ENCODE measurements at regions not wholly inside any gene's neighbourhood (a gene's known extent, or its start where the extent isn't known, plus 50 kb on each side); places are given as distances from the start of the nearest gene placed in this dataset.
"Not testable (repeated sequence)": the region's sequence is repeated elsewhere in the genome, so short reads cannot be mapped to it uniquely, and the experiment has no call there.

- no peak for DNase-seq
Observed at GRCh38 chr18:61676773-61677434, 215.9 kb downstream of the RNF152 start.

- no peak for DNase-seq
Observed at GRCh38 chr18:61669320-61669719, 223.5 kb downstream of the RNF152 start.

- no peak for DNase-seq
Observed at GRCh38 chr18:61666876-61667590, 225.8 kb downstream of the RNF152 start.

GRCh38 chr18:61664419-61665084 lies 228.3 kb downstream of the RNF152 start:
- no peak for DNase-seq

- DNase-seq = no peak
Observed at GRCh38 chr18:61662726-61663125, 230.1 kb downstream of the RNF152 start.

- no peak for DNase-seq
Observed at GRCh38 chr18:61658431-61658830, 234.4 kb downstream of the RNF152 start.

- no peak for DNase-seq
Observed at GRCh38 chr18:61657066-61657732, 235.6 kb downstream of the RNF152 start.

- DNase-seq = no peak
Observed at GRCh38 chr18:61655630-61656029, 237.2 kb downstream of the RNF152 start.

- DNase-seq = no peak
Observed at GRCh38 chr18:61653823-61654551, 238.8 kb downstream of the RNF152 start.

- no peak for DNase-seq
Observed at GRCh38 chr18:61651880-61652268, 240.9 kb downstream of the RNF152 start.

GRCh38 chr18:61651145-61651879 lies 241.5 kb downstream of the RNF152 start:
- peak; percentile 6 for DNase-seq

GRCh38 chr18:61643884-61644647 lies 248.7 kb downstream of the RNF152 start:
- no peak for DNase-seq

GRCh38 chr18:61639886-61640285 lies 252.9 kb downstream of the RNF152 start:
- DNase-seq = no peak

- no peak for DNase-seq
Observed at GRCh38 chr18:61637905-61638595, 254.8 kb downstream of the RNF152 start.

GRCh38 chr18:61637319-61637718 lies 255.5 kb downstream of the RNF152 start:
- DNase-seq = no peak

GRCh38 chr18:61635901-61636528 lies 256.8 kb downstream of the RNF152 start:
- no peak for DNase-seq

GRCh38 chr18:61628085-61628484 lies 264.7 kb downstream of the RNF152 start:
- no peak for DNase-seq

GRCh38 chr18:61624631-61625030 lies 268.2 kb downstream of the RNF152 start:
- DNase-seq = not testable (repeated sequence)

GRCh38 chr18:61619783-61620182 lies 273.0 kb downstream of the RNF152 start:
- no peak for DNase-seq

- no peak for DNase-seq
Observed at GRCh38 chr18:61618816-61619215, 274.0 kb downstream of the RNF152 start.

Data from NCI-H2029 (cell line).